ENCODE measurements at regions not wholly inside any gene's neighbourhood (a gene's known extent, or its start where the extent isn't known, plus 50 kb on each side); places are given as distances from the start of the nearest gene placed in this dataset.

DNA sequence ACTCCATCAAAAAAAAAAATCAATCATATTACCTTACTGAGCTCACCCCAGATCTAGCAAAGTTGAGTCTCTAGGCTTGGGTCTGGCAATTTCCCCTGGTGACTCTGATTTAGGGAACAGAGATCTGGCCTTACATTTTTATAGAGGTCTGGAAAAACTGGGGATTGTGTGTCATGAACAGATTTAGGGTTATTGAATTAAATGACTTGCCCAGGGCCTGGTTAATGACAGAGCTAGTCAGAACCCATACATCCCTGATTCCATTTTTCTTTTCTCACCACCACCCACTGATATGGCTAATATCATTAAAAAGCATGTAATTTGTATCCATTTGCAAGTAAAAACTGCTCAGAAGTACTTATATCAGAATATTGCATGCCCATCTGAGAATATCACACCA lies 163.4 kb upstream of the OGFRL1 start:
- no peak for DNase-seq

DNA sequence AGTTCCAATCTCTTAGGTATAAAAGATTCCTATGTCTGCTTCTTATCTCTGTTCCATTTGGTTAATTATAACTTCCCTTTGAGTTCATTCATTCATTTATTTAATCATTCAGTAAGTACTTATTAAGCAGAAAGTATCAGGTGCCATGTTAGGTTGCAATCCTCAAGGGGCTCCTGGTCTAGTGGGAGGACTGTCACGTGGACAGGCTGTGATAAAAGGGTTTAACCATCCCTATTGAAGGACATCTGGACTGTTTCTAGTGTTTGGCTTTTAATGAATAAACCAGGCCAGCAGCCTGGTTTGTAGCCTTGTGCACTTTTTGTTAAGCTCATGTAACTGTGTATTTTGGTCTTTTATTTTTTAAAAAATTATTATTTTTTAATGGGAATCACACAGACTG lies 162.1 kb upstream of the OGFRL1 start:
- no peak for DNase-seq

DNA sequence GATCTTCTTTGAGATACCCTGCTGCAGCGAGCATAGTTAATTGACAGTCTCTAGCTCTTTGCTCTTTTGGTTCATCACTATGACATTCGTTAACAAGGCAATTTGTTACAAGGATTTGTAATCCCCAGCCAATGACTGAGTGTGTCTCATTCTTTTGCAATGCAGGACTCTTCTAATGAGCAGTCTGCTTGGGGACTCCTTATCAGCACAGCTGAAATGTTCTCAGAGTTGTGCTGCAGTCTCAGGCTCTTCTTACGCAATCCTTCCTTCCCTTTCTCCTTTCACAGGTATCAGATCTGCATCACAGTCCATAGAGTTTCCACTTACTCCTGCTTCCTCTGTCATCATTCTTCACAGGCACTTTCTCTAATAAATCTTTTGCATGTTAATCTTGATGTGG lies 161.2 kb upstream of the OGFRL1 start:
- DNase-seq = no peak

DNA sequence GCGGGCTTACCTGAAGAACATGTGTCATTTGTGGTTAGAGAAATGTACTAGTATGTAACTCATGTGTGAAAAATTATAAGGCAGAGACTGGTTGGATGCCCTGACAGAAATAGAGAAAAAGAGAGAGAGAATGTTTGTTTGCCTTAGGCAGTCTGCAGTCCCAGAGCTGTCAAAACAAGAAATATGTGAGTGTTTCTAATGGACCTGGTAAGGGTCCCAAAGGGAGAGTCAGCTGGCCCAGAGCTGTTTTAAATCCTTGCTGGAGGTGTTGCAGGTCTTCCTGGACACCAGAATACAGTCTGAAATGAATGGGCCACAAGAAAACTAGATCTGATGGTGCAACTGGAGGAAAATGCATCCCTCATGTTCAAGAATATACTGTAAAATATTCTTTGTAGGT lies 158.3 kb upstream of the OGFRL1 start:
- DNase-seq = no peak

DNA sequence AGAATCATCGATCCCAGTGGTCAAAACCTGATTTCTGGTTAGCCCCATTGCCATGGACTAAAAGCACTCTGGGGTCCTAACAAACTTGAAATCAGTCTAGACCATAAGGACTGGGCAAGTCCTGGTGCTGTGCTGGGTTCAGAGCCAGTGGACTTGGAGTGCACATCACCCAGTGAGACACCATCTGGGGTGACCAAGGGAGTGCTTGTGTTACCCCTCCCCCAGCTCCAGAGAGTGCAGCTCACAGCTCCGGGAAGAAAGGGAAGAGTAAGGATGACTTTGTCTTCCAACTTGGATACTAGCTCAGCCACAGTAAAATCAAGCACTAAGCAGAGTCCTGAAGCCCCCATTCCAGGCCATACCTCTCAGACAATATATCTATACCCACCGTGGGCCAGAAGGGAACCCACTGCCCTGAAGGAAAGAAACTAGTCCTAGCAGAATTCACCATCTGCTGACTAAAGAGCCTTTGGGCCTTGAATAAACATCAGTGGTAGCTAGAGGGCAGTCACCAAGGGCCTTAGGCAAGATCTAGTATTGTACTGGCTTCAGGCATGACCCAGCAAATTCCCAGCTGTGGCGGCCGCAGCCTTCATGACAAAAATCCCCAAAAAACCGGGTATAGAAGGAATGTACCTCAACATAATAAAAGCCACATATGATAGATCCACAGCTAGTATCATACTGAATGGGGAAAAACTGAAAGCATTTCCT lies 153.5 kb upstream of the OGFRL1 start:
- no peak for DNase-seq

DNA sequence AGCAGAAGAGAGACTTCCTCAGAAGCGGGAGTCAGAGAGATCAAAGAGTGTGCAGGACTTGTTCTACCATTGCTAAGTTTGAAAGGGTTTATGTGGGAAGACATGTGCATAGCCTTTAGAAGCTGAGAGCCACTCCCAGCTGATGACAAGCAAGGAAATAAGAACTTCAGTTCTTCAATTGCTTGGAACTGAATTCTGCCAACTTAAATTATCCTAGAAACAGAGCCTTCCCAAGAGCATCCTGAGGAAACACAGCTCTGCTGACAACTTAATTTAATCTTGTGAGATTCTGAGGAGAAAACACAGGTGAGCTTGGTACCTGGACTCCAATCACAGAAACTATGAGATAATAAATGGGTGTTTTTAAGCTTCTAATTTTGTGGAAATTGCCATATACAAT lies 150.6 kb upstream of the OGFRL1 start:
- no peak for DNase-seq

DNA sequence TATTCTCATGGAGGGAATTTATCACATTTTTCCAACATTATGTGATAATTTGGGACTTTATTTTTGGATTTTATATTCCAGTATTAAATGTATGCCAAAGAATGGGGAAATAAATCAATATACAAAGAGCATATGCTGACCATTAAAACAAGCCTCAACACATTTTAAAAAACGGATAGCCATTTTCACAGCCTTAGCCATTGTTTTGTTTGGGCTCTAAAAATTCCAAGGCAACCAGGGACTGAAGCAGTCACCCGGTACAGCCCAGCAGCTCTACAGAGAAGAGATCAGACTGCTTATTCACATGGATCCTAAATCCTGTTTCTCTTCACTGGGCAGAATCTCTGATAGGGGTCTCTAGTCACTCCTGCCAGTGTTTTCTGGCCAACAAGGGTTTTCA lies 150.2 kb upstream of the OGFRL1 start:
- DNase-seq = no peak

DNA sequence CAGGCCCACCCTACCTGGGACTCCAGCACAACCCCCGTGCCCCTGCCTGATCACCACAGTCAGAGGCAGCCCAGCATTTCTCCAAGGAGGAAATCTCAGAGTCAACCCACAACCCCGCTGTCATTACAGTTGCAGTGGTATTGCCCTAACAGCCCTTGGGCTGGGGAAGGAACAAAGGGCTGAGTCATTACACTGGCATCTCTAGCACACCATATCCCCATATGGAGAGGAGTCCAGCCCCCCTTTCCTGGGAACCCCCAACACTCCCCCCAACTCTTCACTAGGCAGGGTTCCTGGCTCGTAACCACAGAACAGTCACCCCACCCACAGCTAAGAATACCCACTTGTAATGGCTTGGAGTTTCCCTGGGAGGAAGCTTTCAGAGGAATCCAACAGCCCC lies 149.4 kb upstream of the OGFRL1 start:
- DNase-seq = no peak

DNA sequence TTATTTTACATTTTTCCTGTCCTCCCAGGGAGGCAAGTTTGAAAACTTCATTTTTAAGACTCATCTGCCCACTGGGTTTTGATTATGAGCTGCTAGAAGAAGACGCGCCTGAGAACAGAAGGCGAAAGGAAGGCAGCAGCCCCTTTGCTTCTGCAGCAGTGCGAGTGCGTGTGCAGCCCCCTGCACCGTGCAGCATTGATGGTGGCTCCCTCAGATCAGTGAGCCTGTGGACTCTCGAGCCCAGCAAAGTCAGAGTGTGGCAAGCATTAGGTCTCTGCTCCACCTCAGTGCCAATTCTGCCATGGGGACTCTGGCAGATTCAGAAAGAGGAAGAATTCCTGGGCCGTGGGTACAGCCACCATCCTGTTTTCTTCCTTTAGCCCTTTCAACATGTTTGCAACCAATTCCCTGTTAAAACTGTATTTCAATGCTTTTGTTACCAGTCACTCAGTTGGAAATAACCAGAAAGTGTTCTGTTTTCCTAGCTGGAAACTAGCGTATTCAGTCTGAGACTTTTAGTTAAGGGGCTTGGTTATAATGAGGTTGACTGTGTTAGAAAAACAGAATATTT lies 134.8 kb upstream of the OGFRL1 start:
- no peak for DNase-seq

DNA sequence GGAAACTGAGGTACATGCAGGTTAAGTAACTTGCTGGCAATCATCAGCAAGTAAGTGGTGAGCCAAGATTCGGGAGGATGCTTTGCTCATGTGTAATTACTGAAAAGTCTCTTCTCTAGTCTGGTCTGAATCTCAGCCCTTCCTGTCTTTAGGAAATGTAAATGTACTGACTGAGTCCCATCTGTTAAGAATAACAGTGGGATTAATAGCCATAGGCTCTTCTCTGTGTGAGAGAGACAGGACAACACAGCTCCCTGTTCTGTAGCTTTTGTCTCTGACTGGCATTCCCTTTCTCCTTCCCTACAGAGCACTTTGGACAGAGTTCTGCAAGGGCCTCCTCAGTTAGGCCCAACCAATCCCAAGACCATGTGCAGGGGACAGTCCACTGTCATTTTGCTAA lies 131.3 kb upstream of the OGFRL1 start:
- no peak for DNase-seq

DNA sequence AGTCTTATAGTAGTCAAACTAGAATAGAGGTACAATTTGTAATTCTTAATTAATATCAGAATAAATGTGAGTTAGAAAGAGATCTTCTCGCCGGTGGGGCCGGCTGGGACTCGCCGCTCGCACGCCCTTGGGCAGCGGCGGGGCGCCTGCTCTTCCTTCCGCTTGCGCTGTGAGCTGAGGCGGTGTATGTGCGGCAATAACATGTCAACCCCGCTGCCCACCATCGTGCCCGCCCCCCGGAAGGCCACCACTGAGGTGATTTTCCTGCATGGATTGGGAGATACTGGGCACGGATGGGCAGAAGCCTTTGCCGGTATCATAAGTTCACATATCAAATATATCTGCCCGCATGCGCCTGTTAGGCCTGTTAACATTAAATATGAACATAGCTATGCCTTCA lies 123.7 kb upstream of the OGFRL1 start:
- DNase-seq = no peak

DNA sequence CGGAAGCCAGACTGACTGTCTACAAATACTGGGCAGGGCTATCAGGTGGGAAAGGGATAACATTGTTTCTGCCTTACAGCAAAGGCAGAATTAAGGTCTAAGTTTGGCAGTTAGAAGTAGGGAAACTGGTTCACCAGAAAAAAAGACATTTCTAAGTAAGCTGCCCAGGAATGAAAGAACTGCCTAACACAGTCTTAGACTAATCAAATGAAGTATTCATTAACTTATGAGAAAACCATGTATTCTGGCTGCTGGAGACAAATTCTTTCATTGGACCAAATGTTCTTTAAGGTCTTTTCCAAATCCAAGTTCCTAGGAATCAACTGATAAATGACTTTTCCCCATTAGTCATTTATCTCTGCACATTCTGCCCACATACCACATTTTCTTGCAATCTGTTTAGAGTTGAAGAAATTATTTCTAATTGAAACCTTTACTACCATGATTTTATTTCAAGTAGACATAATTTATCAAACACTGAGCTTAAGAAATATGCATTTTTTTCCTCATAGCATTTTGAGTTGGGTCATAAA lies 120.3 kb upstream of the OGFRL1 start:
- no peak for DNase-seq

DNA sequence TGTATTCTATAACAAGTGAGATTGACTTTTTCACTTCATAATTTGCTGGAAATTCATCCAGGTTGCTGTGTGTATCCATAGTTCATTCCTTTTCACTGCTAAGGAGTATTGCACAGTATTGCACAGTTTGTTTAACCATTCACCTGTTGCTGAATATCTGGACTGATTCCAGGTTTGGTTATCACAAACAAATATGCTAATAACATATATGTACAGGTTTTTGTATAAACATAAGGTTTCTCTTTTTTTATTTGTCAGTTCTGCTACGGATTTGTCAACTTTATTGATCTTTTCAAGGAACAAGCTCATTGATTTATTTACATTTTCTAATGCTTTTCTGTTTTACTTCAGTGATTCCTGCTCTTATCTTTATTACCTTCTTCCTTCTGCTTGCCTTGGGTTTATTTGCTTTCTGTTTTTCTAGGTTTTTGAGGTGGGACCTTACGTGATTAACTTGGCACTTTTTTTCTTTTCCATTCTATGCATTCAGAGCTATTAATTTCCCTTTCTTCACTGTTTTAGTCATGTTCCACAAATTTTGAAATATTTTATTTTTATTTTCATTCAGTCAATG lies 117.0 kb upstream of the OGFRL1 start:
- DNase-seq = no peak

DNA sequence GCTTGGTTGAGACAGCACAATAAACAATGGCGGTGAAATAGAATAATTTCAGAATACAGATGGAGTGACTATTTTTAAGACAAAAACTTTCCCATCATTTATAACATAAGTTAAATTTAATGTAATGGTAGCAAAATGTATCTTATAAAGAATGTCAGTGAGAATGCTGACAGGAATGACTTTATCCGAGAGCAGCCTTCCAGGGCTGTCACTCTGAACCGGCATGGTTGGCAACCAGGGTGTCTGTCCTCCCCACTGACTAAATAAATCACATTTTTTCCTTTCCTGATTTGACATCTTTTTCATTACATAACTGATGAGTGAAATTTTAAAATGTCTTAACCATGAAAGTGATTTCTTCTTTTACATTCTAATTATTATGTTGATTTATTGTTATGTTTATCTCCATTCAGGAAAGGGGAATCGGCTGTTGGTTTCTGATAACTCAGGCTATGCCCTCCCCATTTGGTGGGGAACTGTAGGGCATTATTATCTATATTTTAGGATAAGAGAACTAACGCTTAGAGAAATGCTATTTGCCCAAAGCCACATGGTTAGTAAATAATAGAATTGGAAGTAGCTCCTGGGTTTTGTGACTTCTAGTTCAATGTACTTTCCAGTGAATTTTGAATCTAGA lies 109.2 kb upstream of the OGFRL1 start:
- DNase-seq = no peak

DNA sequence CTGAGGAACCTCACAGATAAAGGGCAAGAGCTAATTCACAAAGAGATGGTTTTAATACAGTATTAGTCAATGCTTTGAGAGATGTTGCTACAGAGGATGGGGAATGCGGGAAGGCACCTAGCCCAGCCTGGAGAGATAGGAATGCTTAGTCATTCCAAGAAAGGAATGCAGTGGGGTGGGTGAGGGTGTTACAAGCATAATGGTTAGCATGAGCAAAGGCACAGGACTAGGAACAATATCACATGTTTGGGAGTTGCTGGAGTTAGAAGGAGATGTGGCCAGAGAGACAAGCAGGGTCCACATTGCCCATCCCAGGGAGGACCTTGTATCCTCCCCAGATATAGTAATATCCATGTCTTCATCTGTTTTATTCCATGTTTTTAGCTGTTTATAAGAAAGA lies 107.0 kb upstream of the OGFRL1 start:
- DNase-seq = no peak

DNA sequence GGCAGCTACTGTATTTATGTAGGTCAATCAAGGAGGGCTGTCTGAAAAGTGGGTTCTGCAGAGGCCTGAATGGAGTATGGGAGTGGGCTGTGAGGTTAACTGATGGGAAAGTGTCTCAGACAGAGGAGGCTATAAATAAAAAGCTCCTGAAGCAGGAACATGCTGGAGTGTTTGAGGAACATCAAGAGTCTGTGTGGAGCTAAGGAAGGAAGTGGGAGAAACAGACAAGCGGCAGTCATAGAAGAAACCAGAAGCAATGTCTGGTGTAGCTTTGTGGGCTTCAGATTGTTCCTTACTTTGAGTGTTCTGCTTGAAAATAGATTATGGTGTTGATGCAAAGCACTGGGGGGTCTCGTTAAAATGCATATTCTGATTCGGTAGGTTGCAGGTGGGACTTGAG lies 101.5 kb upstream of the OGFRL1 start:
- DNase-seq = no peak

DNA sequence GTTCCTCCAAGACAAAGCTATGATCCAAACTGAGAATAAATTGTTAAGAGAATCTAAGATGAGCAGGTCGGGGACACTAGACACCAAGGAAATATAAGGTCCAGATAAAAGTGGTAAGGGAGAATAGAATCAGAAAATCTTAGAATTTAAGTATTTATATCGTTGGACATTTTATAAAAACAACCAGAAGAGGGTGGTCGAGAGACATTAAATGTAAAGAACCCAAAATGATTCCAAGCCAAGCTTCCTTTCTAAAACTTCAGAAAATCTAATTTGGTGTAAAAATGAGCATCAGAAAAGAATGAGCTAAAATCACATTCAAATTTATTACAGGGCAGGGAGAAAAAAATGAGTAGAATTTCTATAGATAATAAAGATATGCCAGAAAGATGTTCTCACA lies 97.8 kb upstream of the OGFRL1 start:
- DNase-seq = peak; percentile 64

DNA sequence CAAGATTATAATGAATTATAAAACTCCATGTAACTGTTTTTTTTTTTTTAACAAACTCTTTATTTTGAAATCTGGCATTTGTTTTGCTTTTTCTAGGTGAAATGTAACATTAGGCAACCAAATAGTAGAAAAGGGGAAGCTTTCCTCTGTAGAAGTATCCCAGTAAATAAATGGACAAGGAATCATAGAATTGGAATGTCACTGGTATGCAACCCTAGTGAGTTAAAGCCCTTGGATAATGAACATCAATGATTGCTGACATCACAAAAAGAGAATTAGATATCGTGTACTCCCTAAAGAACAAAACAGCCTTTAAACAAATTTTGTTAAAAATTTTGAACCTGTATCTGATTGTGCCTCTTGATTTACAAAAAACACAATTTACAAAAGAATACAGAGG lies 93.9 kb upstream of the OGFRL1 start:
- no peak for DNase-seq

DNA sequence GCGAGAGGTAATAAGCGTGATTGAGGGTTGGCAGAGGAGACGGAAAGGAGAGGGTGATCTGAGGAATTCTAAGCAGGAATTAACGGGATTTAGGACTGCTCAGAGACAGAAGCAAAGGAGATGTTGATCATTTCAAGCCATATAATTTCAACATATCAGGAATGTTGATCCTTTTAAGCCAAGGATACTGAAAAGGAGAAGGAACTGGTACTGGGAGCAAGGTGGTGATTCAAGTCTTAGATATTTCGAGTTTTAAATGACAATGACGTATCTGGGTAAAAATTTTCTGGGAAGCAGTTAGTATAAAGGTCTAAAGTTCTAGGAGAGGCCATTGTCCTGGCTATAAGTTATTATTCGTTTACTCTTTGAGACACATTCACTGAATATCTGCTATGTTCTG lies 91.3 kb upstream of the OGFRL1 start:
- DNase-seq = no peak

DNA sequence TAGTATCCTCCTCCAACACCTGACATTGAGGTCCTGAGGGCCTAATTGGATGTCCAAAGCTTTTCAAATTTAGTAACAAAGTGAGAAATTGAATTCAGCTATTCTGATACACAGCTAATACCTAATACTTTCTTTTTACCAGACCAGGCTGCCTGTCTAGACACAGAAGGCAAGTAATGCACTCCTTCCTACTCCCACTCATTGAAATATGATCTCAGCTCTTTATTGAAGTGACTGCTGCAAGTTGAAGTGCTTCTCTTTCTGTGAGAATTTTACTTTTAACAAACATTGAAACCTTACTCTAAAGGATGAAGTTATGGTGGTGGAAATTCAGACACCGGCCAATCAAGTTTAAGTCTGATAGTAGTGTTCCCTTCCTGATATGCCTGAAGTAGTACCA lies 90.8 kb upstream of the OGFRL1 start:
- no peak for DNase-seq

DNA sequence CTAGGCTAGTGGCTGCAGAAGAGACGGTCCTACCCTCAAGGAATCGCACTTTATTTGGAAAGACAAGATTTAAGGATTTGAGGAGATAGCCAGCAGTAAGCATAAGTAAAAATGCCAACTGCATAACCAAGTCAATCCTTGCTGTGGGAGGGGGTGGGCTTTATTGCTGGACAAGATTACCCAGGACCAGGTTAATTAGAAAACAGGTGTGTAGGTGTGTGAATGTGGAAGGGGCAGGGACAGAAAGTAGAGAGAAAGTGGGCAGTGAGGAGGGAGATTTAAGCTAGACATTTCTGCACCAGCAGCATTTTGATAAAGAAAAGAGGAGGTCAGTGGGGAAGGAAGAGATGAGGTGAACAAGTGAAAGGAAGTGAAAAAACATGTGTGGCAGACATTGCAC lies 89.7 kb upstream of the OGFRL1 start:
- DNase-seq = no peak

DNA sequence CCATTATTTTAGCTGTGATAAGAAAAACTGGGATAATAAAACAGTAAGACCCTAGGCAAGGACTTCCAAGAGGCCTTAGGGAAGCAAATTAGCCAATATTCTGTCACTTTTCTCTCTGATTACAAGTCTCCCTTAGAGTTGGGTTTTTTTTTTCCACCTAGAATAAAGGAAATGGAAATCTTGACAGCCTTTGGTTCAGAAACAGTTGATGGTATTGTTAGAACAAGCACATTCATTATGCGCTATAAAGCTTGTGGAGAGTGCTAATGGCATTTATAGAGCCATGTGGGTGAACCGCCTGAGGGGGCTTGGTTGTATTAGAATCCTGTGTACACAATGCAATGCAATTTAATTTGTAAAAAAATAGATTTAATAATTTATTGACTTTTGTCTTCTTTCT lies 88.9 kb upstream of the OGFRL1 start:
- DNase-seq = no peak

DNA sequence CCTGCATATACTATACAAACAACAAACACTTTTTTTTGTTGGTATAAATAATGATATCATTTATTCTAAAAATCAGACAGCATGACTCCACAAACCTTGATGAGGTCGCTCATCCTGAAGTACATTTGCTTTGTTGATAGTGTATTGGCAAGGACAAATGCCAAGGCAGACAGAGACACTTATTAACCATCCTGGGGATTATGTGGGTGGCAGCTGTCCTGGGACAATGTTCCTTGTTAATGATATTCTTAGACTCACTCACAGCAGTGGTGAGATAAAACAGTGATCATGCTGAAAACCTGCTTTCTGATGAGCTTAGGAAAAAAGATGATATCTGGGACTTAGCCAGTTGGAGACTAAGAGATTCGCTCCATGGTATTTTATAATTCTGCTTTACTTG lies 85.4 kb upstream of the OGFRL1 start:
- no peak for DNase-seq

DNA sequence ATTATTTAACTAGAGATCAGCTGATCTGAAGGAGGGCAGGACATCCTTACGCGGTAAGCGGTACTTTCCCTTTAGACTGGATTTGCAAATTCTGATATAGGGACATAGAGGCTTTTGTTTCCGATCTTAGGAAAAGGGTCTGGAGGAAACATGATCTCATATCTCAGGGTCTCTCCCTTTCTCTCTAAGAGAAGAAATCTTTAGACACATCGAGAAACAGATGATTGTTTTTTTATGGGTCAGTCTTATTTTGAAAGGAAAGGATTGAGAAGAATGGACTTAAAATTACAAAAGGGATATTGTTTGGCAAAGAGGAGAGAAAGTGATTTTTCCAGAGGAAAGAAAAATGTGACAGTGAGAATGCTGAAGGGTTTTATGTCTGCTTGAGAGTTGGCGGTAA lies 83.9 kb upstream of the OGFRL1 start:
- no peak for DNase-seq
